GM21737 (cell line): ENCODE measurements at regions not wholly inside any gene's neighbourhood (a gene's known extent, or its start where the extent isn't known, plus 50 kb on each side); places are given as distances from the start of the nearest gene placed in this dataset.

Experiments used
- ATAC-seq: cut with Tn5 transposase; IDR thresholded peaks from one replicate; pipeline ENCODE4 v1.9.1; 2021; ENCODE audit warnings: mild to moderate bottlenecking, moderate library complexity; ENCODE audit not compliant: unreplicated experiment

GRCh38 chr5:3654515-3654914 is 58.9 kb downstream of the IRX1 start:
- ATAC-seq = no peak

DNA sequence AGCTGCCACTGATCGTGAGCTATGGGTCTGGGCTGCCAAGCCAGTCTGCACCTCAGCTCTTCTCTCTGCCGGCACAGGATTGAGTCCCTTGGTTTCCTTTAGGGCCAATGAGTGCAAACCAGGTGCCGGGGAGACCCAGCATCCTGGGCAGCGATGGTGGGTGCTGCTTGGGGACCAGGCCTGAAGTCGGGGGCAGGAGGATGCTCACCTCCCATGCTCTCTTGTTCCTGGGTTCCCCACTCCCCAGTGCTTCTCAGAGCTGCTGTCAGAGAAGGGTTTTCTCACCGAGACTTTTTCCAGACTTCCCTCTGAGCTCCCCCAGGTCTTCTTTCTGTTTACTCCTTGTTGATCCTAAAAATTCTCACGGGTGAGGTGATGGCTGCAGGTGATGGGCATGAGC is 61.2 kb downstream of the IRX1 start:
- ATAC-seq = no peak

- ATAC-seq = no peak
These were observed 61.9 kb downstream of the IRX1 start for GRCh38 chr5:3657364-3658022.

GRCh38 chr5:3658929-3659328 is 63.3 kb downstream of the IRX1 start:
- no peak for ATAC-seq

DNA sequence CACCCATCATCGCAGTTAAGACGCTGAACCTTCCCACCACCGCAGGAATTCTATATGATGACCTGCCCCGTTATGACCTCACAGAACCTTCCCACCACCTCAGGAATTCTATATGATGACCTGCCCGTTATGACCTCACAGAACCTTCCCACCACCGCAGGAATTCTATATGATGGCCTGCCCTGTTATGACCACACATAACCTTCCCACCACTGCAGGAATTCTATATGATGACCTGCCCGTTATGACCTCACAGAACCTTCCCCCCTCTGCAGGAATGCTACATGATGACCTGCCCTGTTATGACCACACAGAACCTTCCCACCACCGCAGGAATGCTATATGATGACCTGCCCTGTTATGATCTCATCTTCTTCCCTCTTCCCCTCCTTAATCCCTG is 64.3 kb downstream of the IRX1 start:
- no peak for ATAC-seq

GRCh38 chr5:3660630-3661029 is 65.0 kb downstream of the IRX1 start:
- ATAC-seq = no peak

DNA sequence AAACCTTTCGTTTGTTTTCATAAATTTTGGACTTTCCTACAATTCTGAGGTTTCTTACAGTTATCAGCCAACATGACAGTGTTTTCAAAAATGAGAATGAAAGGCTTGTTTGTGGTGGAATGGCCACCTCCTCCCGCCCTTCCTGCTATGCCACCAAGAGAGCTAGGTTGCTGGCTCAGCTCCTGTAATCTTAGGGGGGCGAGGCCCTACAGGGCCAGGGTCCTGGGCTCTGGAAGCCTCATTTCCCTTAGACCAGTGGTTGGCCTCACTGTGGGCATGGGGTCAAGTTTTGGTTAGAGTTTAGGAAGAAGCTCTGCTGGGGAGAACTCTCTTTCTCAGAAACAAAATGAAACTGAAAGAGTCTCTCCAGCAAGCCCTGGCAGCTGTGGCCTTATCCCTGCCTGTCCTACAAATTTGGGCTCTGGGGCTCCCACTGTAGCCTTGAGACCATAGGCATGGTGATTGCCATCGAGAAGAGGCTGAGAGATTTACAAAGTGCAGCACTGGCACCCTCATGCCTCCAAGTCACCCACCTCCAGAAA is 66.2 kb downstream of the IRX1 start:
- ATAC-seq = no peak

DNA sequence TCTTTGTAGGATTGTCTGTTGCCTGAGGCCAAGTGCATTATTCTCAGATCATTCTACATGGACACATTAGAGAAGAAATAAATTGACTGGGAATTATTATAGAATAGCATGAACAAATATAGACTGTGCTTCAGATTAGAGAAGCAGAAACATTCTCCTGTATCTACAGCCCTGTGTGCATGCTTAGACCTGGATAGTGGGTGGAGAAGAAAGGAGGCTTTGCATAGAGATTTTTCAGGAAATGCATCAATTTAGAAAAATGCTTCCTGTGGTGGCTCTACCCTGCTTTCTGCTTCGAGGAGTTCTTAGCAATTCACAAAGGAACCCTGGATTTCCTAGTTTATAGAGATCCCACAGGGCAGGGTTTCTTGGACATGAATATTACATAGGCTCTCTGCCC is 66.7 kb downstream of the IRX1 start:
- no peak for ATAC-seq

DNA sequence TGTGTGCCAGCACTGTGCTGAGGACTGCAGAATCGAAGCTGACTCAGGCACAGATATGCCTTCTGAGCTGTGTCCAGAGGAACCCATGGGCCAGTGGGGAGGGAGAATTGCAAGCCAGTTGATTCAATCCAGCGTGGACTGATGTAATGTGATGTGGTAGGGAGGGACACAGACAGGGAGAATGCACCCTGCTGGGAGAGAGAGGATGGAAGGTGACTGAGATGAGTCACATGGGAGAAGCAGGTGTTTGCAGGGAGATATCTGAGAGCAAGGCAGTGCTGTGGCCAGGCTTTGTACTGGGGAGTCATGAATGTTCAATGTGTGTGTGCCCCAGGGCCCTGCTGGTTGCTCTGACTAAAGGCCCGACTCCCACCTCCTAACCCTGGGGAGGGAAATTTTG is 75.7 kb downstream of the IRX1 start:
- ATAC-seq = no peak

GRCh38 chr5:3678801-3679200 is 83.2 kb downstream of the IRX1 start:
- no peak for ATAC-seq

DNA sequence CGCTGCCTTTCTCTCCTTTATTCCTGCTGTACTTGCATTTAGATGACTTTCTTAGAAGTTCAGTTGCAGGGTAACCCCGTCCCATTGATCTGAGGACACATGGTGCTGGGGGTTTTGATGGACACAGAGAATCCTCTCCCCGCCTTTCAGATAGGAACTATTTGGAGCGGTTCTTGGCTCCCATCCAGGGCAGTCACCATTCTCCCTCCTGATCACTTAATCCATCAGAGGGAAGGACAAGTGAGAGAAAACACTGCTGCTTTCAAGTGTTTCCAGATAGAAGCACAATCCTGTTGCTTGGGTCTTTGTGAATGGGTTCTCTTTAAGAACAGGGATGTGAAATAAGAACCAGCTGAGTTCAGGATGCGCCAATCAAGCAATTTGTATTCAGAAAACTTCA is 85.2 kb downstream of the IRX1 start:
- no peak for ATAC-seq

DNA sequence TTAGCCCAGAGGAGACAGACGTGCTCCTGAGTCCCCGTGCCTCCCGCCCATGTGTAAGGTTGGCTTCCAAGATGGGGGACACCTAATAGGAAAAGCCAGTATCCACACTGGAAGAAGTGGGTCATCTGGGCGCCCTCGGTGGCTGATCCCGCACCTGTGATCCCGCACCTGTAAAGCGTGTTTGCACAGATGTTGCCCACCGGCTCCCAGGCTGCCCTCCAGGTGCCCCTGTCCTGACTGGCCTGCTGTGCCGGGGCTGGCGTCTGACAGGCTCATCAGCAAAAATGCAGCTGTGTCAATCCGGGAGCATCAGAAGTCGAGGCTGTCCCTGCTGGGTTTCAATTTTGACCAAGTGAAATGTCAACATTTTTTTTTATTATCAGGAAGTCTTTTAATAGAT is 88.5 kb downstream of the IRX1 start:
- ATAC-seq = no peak

DNA sequence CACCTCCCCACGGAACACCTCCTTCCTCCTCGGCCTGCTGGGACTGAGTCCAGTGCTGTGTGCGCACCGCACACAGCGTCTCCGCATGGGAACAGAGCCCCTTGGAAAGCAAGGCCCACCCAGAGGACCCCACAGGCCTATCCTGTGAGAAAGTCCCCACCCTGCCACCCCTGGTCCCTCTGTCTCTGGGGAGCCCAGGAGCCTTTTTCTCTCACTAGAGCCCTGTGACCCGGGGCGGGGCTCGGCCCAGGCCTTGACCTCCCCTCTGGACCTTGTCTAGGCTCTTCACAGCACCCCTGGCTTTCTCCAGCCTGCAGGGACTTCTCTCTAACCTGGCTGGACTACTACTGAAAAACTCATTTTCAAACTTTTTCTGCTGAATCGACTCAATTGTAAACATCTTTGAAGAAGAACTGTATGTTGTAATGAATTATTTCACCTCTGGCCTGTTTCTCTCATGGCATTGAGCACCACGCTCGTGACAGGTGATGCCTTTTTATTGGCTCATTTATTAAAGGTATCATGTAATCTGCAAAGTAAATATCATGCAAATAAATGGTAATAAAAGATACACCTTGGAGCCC is 89.2 kb downstream of the IRX1 start:
- ATAC-seq = no peak

- no peak for ATAC-seq
These were observed 99.2 kb downstream of the IRX1 start for GRCh38 chr5:3694819-3695218.

DNA sequence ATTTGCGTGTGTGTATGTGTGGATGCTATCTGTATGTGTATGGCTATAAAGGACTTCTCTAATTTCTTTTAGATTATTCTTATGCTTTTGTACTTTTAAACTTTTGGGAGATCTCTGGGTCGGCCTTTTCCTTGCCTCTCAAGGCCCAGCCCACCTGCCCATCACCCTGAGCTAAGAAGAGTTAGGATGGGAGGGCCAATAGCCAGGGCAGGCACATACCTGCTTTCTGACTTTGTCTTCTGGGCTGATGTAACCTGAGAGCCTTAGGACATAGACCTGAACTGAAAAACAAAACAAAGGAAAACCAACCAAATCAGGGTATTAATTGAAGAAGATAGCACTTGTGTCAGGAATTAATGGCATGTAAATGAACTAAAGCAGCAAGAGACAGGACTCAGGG is 100.2 kb downstream of the IRX1 start:
- ATAC-seq = no peak

GRCh38 chr5:3698412-3698811 is 102.8 kb downstream of the IRX1 start:
- ATAC-seq = no peak

DNA sequence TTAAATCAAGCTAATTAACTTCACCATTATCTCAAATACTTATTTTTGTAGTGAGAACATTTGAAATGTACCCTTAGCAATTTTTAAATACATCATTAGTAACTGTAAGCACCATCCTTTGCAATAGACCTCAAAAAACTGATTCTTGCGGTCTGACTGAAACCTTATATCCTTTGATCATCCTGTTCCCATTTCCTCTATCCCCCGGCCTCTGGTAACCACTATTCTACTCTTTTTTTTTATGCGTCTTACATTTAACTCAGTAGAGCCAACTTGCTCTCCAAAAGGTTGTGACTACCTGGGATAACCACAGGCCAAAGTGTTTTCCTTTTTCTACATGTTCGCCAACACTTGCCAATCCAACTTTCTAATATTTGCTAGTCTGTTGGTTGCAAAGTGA is 106.1 kb downstream of the IRX1 start:
- ATAC-seq = no peak

- no peak for ATAC-seq
These were observed 109.0 kb downstream of the IRX1 start for GRCh38 chr5:3704661-3705060.

- ATAC-seq = no peak
These were observed 113.6 kb downstream of the IRX1 start for GRCh38 chr5:3709068-3709716.

DNA sequence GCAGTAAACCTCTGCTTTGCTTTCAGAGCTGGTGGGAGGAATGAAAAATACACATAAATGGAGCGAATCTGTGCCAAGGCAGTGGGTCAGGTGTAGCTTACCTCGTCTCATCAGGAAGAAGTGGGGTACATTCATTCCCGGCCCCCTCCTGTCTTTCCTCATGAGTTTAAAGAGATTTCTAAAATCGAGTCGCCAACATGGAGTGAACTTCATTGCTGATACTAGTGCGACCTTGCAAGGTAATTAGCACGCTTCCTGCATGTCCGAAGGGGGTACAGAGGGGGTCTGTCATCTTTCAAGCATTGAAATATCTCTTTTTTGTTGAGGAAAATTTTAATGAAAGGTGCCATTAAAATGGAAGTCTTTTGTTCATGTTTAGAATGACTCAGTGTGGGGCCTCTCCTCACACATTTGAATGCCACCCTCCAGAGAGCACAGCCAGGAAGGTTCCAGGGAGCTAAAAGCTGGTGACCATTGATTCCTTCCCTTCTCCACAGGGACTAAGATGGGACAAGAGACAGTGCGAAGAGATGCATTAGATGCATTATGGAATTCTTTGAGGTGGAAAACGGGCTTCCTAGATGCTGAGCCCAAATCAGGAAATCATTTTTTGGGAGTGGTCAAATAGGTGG is 114.2 kb downstream of the IRX1 start:
- ATAC-seq = no peak

- ATAC-seq = no peak
These were observed 119.4 kb downstream of the IRX1 start for GRCh38 chr5:3715062-3715461.

- ATAC-seq = no peak
These were observed 134.0 kb downstream of the IRX1 start for GRCh38 chr5:3729631-3730030.
